IPS-NIHi7 (cell line): ENCODE measurements at regions not wholly inside any gene's neighbourhood (a gene's known extent, or its start where the extent isn't known, plus 50 kb on each side); places are given as distances from the start of the nearest gene placed in this dataset.
"Not testable (repeated sequence)": the region's sequence is repeated elsewhere in the genome, so short reads cannot be mapped to it uniquely, and the experiment has no call there.

ENCODE experiments used
- DNase-seq: peaks from one replicate; pipeline ENCODE4 v3.0.0; 2012; ENCODE audit warnings: mixed read lengths; ENCODE audit errors: extremely low spot score

GRCh38 chr1:234960722-234961455 is 167.7 kb downstream of the TOMM20 start:
- DNase-seq, result no peak

DNA sequence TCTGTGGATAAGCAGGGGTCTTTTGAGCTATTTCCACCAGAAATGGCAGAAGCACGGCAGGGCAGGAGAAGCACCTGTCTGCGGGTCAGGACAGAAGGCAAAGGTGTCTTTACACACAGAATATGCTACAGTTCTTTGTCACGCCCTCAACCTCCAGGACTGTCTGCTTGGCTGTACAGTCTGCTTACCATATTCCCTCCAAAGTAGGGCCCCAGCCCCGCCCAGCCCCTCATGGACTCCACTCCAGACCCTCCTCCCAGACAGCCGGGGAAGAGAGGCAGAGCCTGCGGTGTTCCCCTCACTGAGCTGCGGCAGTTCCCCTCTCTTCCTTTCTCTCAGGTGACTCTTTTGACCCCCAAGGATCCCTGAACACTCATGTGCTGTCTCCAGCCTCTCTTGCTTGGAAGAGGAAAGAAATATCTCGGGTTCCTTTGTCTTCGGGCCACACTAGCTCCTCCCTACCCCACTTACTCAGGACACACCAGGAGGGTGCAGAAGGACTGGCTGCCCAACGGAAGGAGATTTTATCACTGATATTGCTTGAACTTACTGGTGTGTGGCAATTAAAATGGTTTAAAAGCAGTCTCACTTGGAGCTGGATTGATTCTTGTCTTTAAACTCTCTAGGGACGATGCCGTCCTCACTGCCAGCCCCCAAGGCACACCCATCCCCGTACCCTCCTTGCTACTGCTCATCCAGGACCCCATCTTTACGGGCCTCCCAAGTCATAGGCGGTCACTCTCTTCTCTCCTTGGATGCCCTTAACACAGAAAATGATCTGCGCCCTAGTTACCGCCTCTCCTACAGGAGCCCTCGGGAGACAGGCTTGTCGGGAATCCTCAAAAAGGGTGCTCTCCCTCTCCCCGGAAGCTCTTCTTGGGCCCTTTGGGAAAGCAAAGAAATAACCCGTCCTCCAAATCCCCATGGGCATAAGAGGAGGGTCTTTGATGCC is 169.7 kb downstream of the TOMM20 start:
- no peak for DNase-seq

- DNase-seq, result no peak
Measured at GRCh38 chr1:234958066-234958705, 170.5 kb downstream of the TOMM20 start.

- peak; percentile 80 for DNase-seq
Measured at GRCh38 chr1:234957330-234958065, 171.1 kb downstream of the TOMM20 start.

GRCh38 chr1:234956821-234957329 is 171.8 kb downstream of the TOMM20 start:
- peak; percentile 45 for DNase-seq

GRCh38 chr1:234955107-234955731 is 173.4 kb downstream of the TOMM20 start:
- no peak for DNase-seq

- DNase-seq, result no peak
Measured at GRCh38 chr1:234954613-234955012, 174.0 kb downstream of the TOMM20 start.

- no peak for DNase-seq
Measured at GRCh38 chr1:234953655-234954405, 174.8 kb downstream of the TOMM20 start.

DNA sequence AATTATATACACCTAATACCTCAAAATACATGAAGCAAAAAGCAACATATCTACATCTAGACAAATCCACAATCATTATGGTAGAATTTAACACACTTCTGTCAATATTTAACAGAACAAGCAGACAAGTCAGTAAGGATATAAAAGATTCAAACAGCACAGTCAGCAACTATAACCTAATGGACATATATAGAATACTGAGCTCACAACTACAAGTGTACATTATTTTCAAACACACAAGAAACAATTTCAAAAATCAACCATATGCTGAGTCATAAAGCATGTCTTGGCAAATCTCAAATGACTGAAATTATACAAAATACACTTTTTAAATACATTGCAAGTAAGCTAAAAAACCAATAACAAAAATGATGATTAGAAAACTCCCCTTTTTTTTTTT is 178.0 kb downstream of the TOMM20 start:
- DNase-seq, result no peak

DNA sequence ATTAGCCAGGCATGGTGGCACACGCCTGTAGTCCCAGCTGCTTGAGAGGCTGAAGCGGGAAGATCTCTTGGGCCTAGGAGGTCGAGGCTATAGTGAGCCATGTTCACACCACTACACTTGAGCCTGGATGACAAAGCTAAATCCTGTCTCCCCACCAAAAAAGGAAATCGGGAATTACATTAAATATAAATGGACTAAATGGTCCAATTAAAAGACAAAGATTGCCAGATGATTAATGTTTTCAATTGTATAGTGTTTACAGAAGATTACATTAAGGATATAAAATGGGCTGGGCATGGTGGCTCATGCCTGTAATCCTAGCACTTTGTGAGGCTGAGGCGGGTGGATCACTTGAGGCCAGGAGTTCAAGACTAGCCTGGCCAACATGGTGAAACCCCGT is 179.1 kb downstream of the TOMM20 start:
- not testable (repeated sequence) for DNase-seq

DNA sequence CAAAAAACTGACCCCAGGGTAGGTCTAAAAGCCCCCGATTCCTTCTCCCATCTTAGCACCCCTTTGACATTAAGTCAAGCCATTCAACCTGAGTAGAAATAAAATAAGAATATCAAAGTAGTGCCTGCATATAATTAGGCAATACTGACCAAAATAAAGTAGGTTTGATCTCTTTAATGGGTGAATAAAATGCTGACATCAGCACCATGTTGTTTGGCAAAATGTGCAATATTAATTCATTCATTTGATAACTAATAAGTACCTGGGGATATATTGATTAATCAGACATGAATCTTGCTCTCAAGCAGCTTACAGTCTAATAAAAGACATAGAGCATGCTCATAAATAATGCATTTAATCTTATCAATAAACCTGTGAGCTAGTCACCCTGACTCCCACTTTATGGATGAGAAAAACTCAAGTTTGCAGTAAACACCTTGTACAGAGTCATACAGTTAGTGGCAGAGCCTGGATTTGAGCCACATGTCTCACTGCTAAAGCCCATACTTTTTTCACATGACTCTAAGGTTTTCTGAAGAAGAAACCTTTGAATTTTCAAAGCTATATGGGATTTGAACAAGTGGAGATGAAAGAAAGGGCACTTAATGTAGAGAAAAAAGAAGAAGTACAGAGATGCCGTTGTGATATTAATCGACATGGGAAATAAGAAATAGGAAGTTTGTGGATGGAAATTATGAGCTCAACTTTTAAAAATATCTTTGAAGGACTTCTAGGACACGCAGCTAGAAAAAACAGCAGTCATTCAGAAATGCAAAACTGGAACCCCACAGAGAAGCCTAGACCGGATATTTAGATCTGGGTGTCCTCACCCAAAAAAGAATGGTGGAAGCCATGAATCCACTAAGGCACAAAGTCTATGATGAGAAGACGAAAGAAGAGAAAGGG is 183.9 kb downstream of the TOMM20 start:
- no peak for DNase-seq

DNA sequence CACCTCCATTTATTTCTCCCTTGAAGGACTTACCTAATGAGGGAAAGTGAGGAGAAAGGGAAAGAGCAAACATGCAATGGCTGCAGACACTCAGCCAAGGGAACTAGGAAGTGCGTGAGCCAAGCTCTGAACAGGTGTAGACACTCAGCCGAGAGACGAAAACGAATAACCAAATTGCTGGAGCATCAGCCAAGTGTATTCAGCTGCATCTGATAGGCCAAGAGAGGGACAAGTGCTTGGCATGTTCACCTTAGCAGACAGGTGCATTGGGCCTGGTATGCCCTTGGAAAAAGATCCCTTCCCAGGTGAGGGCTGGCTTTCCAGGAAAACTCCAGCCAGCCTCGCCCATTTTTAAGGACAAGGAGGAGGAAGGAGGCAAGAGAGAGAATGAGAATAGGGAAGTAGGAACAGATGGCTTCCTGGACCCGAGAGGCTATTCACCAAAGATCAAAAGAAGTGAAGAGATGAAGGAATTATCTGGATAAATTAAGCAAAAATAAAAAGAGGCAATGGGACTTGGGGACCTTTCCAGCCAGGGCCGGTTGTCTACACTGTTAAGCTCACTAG is 184.7 kb downstream of the TOMM20 start:
- DNase-seq, result no peak

- DNase-seq, result no peak
Measured at GRCh38 chr1:234942879-234943506, 185.6 kb downstream of the TOMM20 start.

DNA sequence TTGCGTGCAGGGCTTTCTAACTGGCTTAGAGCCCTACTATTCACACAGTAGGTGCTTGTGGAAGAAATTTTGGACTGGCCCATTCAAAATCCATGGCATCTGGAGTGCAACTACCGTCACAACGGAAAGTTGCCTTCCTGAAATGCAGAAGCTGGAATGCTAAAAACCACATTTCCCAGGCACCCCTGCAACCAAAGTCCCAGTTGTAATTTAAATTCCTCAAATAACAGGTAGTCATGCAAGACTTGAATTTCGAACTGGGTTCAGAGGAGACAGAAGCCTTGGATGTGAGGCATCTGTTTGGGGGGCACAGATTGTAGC is 186.7 kb downstream of the TOMM20 start:
- DNase-seq, result no peak

DNA sequence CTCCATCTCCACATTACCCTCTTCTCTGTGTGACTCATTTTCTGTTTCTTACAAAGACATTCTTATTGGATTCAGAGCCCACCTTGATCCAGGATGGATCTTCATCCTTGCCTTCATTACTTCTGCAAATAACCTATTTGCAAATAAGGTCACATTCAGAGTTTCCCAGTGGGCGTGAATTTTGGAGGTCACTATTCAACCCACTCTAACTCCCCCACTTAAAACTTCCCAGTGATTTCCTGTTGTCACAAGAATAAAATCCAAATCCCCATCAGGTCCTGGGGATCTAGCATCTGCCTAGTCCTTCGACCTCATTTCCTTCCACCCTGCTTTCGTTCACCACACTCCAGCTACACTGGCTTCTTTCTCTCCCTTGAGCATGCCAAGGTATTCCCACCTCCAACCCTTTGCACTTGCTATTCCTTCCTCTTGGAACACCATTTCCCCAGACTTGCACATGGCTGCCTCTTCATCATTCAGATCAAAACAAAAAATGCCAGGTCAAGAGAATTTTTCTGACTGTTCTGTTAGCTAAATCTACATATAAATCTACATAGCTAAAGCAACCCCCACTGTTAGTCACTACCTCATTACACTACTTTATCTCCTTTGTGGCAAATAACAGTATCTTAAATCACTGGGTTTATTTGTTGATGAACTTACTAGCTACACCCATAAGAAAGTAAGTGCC is 187.2 kb downstream of the TOMM20 start:
- DNase-seq, result no peak

- no peak for DNase-seq
Measured at GRCh38 chr1:234940841-234941240, 187.8 kb downstream of the TOMM20 start.

- DNase-seq, result no peak
Measured at GRCh38 chr1:234938924-234939323, 189.7 kb downstream of the TOMM20 start.

DNA sequence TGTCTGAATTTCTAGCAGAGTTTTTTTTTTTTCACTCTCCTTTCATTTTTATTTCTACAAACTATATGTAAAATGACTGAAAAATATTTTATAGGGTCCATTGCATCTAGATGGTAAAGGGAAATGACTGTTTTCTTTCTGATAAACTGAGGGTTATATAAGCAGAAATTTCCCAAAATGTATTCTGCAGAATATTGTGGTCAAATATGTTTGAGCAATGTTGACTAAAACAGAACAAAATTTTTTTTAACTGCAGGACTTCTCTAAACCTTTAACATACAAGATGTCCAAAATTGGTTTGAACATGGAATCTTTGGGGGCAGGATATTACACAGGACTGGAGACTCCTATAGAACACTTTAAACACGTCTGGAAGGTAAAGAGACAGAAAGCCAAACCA is 190.5 kb downstream of the TOMM20 start:
- DNase-seq, result no peak
